H1 (cell line): ENCODE measurements at regions not wholly inside any gene's neighbourhood (a gene's known extent, or its start where the extent isn't known, plus 50 kb on each side); places are given as distances from the start of the nearest gene placed in this dataset.

ENCODE experiments used
- CTCF ChIA-PET: fragments of 300-600 bp; sonication (Branson Sonifier 250); formaldehyde crosslinking; loops from one replicate; lab custom pipeline; 2021; ENCODE audit not compliant: partially characterized antibody; lab: Charles Lee
- POLR2A ChIA-PET: fragments of 300-600 bp; sonication (Branson Sonifier 250); formaldehyde crosslinking; loops from one replicate; lab custom pipeline; 2021; ENCODE audit warnings: inconsistent platforms; ENCODE audit not compliant: partially characterized antibody; lab: Charles Lee
- DNase-seq, 2 experiments: peaks; one replicate each; pipeline versions ENCODE4 v3.0.0 to v3.0.0-alpha.2; 2010 to 2022; ENCODE audit warnings: low spot score in 2 of 2, low read depth in 1 of 2, mixed read lengths in 1 of 2
- FAIRE-seq: peaks from 2 replicates; lab custom pipeline; 2011; peaks lifted over from hg19 to GRCh38; lab: Jason Lieb, UNC
- H2AFZ ChIP-seq: 2 replicates; pipeline ENCODE4 v1.8.1; 2012; ENCODE audit warnings: low read length, inconsistent platforms
- H2AK5ac ChIP-seq: 2 replicates; pipeline ENCODE4 v1.6.1; 2013; ENCODE audit warnings: low read depth, low read length
- H2BK120ac ChIP-seq: replicated peaks from 2 replicates; pipeline ENCODE3; 2013; ENCODE audit warnings: low read depth, low read length, inconsistent platforms
- H2BK12ac ChIP-seq: 2 replicates; pipeline ENCODE4 v1.6.1; 2013; ENCODE audit warnings: low read depth, low read length
- H2BK15ac ChIP-seq: 2 replicates; pipeline ENCODE4 v1.6.1; 2013; ENCODE audit warnings: low read length
- H2BK20ac ChIP-seq: 2 replicates; pipeline ENCODE4 v1.6.1; 2013; ENCODE audit warnings: low read length
- H2BK5ac ChIP-seq: 2 replicates; pipeline ENCODE4 v1.6.1; 2013; ENCODE audit warnings: low read depth, low read length
- H3K14ac ChIP-seq: 2 replicates; pipeline ENCODE4 v1.6.1; 2013; ENCODE audit warnings: inconsistent platforms; ENCODE audit not compliant: insufficient read length
- H3K18ac ChIP-seq: 2 replicates; pipeline ENCODE4 v1.6.1; 2013; ENCODE audit warnings: low read length; ENCODE audit errors: extremely low read depth
- H3K23ac ChIP-seq: 2 replicates; pipeline ENCODE4 v1.6.1; 2013; ENCODE audit warnings: inconsistent platforms; ENCODE audit not compliant: insufficient read length
- H3K23me2 ChIP-seq: 2 replicates; pipeline ENCODE4 v1.6.1; 2013; ENCODE audit warnings: low read depth, low read length
- H3K27ac ChIP-seq: 2 replicates; pipeline ENCODE4 v1.6.1; 2011; ENCODE audit warnings: low read depth, low read length, inconsistent platforms
- H3K27me3 ChIP-seq, 4 experiments: replicated peaks in 1 of 4; 1 replicate in 1 of 4; 2 replicates in 3 of 4; pipeline versions ENCODE4 v1.6.1 to v1.8.1; 2011 to 2013; ENCODE audit warnings: low read length in 3 of 4, mild to moderate bottlenecking in 3 of 4, inconsistent platforms in 2 of 4, mixed read lengths in 2 of 4, moderate library complexity in 1 of 4; ENCODE audit not compliant: control insufficient read depth in 3 of 4, insufficient read depth in 3 of 4; ENCODE audit errors: extremely low read depth in 1 of 4
- H3K36me3 ChIP-seq, 4 experiments: 2 replicates each; pipeline versions ENCODE4 v1.6.1 to v1.8.1; 2011 to 2013; ENCODE audit warnings: mild to moderate bottlenecking in 4 of 4, low read length in 3 of 4, moderate library complexity in 2 of 4, control low read depth in 1 of 4, inconsistent platforms in 1 of 4; ENCODE audit not compliant: insufficient read depth in 4 of 4, control insufficient read depth in 2 of 4
- H3K4ac ChIP-seq: replicated peaks from 2 replicates; pipeline ENCODE3; 2013; ENCODE audit warnings: low read length, low read depth, mixed read lengths, inconsistent platforms; ENCODE audit not compliant: insufficient read length
- H3K4me1 ChIP-seq, 4 experiments: replicated peaks in 1 of 4; 1 replicate in 1 of 4; 2 replicates in 3 of 4; pipeline versions ENCODE4 v1.6.1 to v1.8.1; 2011 to 2013; ENCODE audit warnings: low read length in 3 of 4, inconsistent platforms in 2 of 4, mixed read lengths in 1 of 4; ENCODE audit not compliant: insufficient read depth in 4 of 4, control insufficient read depth in 3 of 4
- H3K4me2 ChIP-seq, 2 experiments: 2 replicates each; pipeline versions ENCODE4 v1.6.1 to v1.8.1; 2011 to 2013; ENCODE audit warnings: low read depth in 2 of 2, low read length in 2 of 2, control low read depth in 1 of 2, inconsistent platforms in 1 of 2, mild to moderate bottlenecking in 1 of 2; ENCODE audit not compliant: insufficient read depth in 1 of 2
- H3K4me3 ChIP-seq, 4 experiments: fragments of 200-600, 300-600 bp in 1 of 4; sonication (generic), shearing (Covaris generic), sonication (Bioruptor Twin) in 1 of 4; 2 replicates each; pipeline versions ENCODE4 v1.5.1 to v1.8.1; 2011 to 2016; ENCODE audit warnings: low read length in 4 of 4, low read depth in 3 of 4, control low read depth in 2 of 4, inconsistent platforms in 2 of 4, mild to moderate bottlenecking in 2 of 4, mixed read lengths in 1 of 4, moderate library complexity in 1 of 4; ENCODE audit not compliant: insufficient read depth in 2 of 4; ENCODE audit errors: extremely low read depth in 1 of 4
- H3K56ac ChIP-seq: replicated peaks from 2 replicates; pipeline ENCODE3; 2013; ENCODE audit warnings: low read depth, mild to moderate bottlenecking, mixed read lengths, low read length, inconsistent platforms; ENCODE audit not compliant: insufficient read length
- H3K79me1 ChIP-seq: 2 replicates; pipeline ENCODE4 v1.6.1; 2013; ENCODE audit warnings: low read depth, low read length, control low read depth
- H3K79me2 ChIP-seq, 2 experiments: 2 replicates each; pipeline versions ENCODE4 v1.6.1 to v1.8.1; 2012 to 2013; ENCODE audit warnings: low read length in 2 of 2, mild to moderate bottlenecking in 2 of 2, inconsistent platforms in 1 of 2; ENCODE audit not compliant: insufficient read depth in 2 of 2, control insufficient read depth in 1 of 2
- H3K9ac ChIP-seq, 4 experiments: replicated peaks in 1 of 4; 1 replicate in 1 of 4; 2 replicates in 3 of 4; pipeline versions ENCODE4 v1.6.1 to v1.8.1; 2011 to 2013; ENCODE audit warnings: low read depth in 3 of 4, low read length in 3 of 4, control low read depth in 2 of 4, mild to moderate bottlenecking in 2 of 4, moderate library complexity in 2 of 4, inconsistent platforms in 1 of 4; ENCODE audit errors: extremely low read depth in 1 of 4
- H3K9me3 ChIP-seq, 2 experiments: 2 replicates each; pipeline versions ENCODE4 v1.6.1 to v1.8.1; 2012 to 2013; ENCODE audit warnings: mild to moderate bottlenecking in 2 of 2, moderate library complexity in 2 of 2, control low read depth in 1 of 2, inconsistent platforms in 1 of 2, low read depth in 1 of 2, low read length in 1 of 2, mixed read lengths in 1 of 2; ENCODE audit not compliant: insufficient read depth in 2 of 2
- H4K20me1 ChIP-seq, 2 experiments: replicated peaks in 1 of 2; 2 replicates each; pipeline versions ENCODE3 to v1.8.1; 2011 to 2013; ENCODE audit warnings: inconsistent platforms in 2 of 2, low read length in 2 of 2, mild to moderate bottlenecking in 1 of 2; ENCODE audit not compliant: insufficient read depth in 2 of 2, control insufficient read depth in 1 of 2
- H4K5ac ChIP-seq: 2 replicates; pipeline ENCODE4 v1.6.1; 2013; ENCODE audit warnings: low read length, low read depth, mixed read lengths, inconsistent platforms; ENCODE audit not compliant: insufficient read length
- H4K8ac ChIP-seq: 2 replicates; pipeline ENCODE4 v1.8.0; 2013; ENCODE audit warnings: mild to moderate bottlenecking, moderate library complexity, low read length, inconsistent platforms; ENCODE audit not compliant: insufficient read depth; ENCODE audit errors: extremely low read depth
- H4K91ac ChIP-seq: replicated peaks from 2 replicates; pipeline ENCODE3; 2013; ENCODE audit warnings: low read length, mixed read lengths, inconsistent platforms; ENCODE audit not compliant: insufficient read length
- CHD1 ChIP-seq: IDR thresholded peaks from 2 replicates; pipeline ENCODE4 v1.6.1; 2012; ENCODE audit warnings: low read depth, low read length, improper control_type of control experiment
- WGBS, 2 experiments: shearing (Covaris generic) in 1 of 2; methylation state at CpG; one replicate each; pipeline versions ENCODE4 v1.1.6 to v1.1.7; 2013 to 2015; ENCODE audit warnings: low lambda C conversion rate in 2 of 2, mixed read lengths in 2 of 2, inconsistent platforms in 1 of 2, low coverage in 1 of 2, missing lambda C conversion rate in 1 of 2; ENCODE audit not compliant: insufficient replicate concordance in 2 of 2, insufficient coverage in 1 of 2, insufficient read length in 1 of 2; ENCODE audit errors: extremely low coverage in 1 of 2, missing lambda C conversion rate in 1 of 2; 5-methylcytosine and 5-hydroxymethylcytosine counted together

DNA sequence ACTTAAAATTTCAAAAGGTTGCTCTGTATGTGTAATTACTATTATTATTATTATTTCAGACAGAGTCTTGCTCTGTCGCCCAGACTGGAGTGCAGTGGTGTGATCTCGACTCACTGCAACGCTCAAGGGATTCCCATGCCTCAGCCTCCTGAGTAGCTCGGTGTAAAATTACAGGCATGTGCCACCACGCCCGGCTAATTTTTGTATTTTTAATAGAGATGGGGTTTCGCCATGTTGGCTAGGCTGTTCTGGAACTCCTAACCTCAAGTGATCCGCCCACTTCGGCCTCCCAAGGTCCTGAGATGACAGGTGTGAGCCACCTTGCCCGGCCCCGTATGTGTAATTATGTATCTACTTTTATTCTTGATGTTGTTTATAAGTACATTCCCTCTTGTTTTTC is 65.3 kb upstream of the ZNF217 start:
- Histone ChIP-seq H3K4me3 (no peak overlapping the region), H2BK15ac (no peak overlapping the region), H3K4me1 (peaks cover 1 to 11% (median 7%) of the 10 kb centered on the region in 4 experiments; a peak in 3 of 7 replicates), H3K9me3 (no peaks in the 10 kb centered on the region), H4K91ac (no peak overlapping the region), H3K27ac (no peak overlapping the region), H2BK20ac (no peak overlapping the region), H3K18ac (no peak overlapping the region), H3K23me2 (no peaks in the 10 kb centered on the region; the same call in 1 of the 2 replicates), H3K9ac (no peak overlapping the region), H3K23ac (no peak overlapping the region), H4K5ac (no peak overlapping the region), H3K4me2 (no peak overlapping the region), H2BK5ac (no peak overlapping the region), H2BK12ac (no peak overlapping the region), H3K4ac (no peak overlapping the region), H3K27me3 (no peaks in the 10 kb centered on the region), H3K79me2 (no peaks in the 10 kb centered on the region), H4K8ac (no peak overlapping the region), H2BK120ac (no peak overlapping the region), H3K56ac (no peak overlapping the region), H2AFZ (no peak overlapping the region), H2AK5ac (no peak overlapping the region), H3K14ac (no peak overlapping the region), H4K20me1 (no peaks in the 10 kb centered on the region), H3K36me3 (no peaks in the 10 kb centered on the region), H3K79me1 (no peaks in the 10 kb centered on the region)
- WGBS, 2 experiments, result 89% methylated on average over 11 of the region's 11 CpGs; no CpG with 5 or more reads in 1 of the 2 experiments
- CTCF ChIA-PET, result interaction anchor here (0.7 to 1.4 kb wide), 3 partner anchors 12 to 299 kb away, joined by 3 to 5 read pairs (median 3); no protein-coding TSS in a partner anchor
- FAIRE-seq (no peak), DNase-seq (no peak)
- POLR2A ChIA-PET, result no interaction called here
- no peak for TF ChIP-seq CHD1
